ELR (cell line): ENCODE measurements at regions not wholly inside any gene's neighbourhood (a gene's known extent, or its start where the extent isn't known, plus 50 kb on each side); places are given as distances from the start of the nearest gene placed in this dataset.

ENCODE experiments used
- DNase-seq: peaks from one replicate; pipeline ENCODE4 v3.0.0-alpha.2; 2015; ENCODE audit warnings: low read depth

DNA sequence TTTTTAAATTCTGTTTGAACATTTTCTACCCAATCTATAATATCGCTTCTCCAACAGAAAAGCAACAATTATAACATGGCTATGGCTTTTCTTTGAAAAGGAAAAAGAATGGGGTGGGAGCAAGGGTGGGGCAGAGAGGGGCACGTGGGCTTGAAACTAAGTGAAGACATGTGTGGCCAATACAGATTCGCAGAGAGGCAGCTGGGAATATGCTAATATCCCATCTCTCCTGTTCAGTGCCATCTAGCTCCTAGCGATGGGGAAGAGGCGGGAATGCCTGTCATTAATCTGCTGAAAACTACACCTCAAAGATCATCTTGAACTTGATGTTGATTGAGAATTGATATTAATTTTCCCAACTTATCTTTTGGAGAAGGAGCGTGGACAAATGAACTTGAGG, 65.5 kb upstream of the ITGA6 start:
- DNase-seq, result no peak

- no peak for DNase-seq
These were observed 63.1 kb upstream of the ITGA6 start for GRCh38 chr2:172364261-172364660.

DNA sequence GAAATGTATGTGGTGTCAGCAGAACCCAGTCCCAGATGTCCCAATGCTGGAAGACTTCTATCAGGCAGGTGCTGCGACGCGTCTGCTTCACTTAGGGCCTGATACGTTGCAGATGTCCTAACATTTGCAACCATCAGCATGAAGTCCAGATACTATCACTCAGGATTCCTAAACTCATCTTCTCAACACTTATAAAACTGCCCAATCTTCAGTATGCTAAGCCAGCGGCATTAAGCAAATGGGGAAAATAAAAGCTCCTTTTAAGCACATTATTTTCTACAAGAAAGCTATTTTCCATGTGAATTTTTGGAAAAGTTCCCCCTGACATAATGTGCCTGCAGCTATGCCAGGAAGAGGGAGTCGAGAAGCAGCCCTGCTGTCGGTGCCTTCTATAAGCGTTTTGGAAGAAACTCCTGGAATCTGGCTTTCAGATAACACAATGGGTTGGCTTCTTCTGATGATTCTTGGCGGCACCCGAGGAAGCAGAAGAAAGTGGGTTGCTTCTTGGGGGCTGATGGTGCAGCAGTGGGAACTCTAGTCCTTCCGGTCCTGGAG, 60.7 kb upstream of the ITGA6 start:
- DNase-seq, result no peak

GRCh38 chr2:172370821-172371455, 56.4 kb upstream of the ITGA6 start:
- DNase-seq, result no peak

GRCh38 chr2:172372436-172372835, 55.0 kb upstream of the ITGA6 start:
- no peak for DNase-seq

DNA sequence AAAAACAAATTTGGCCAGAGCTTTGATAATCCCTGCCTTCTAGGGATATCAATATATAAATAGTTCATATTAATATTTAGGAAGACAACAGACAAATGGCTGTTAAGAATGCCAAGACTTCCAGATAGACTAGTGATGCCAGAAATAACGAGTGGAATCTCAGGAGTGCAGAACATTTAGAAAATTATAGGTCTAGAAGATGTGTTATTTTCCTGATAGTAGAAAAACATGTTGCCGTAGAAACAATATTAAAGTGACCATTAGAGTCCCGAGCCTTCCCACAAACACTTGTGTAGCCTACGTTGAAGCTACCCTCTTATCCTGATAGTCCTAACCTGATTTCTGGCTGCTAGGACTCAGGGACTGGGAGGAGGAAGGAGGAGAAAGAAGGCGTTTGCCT, 54.3 kb upstream of the ITGA6 start:
- DNase-seq, result no peak

- peak; percentile 29 for DNase-seq
These were observed 53.6 kb upstream of the ITGA6 start for GRCh38 chr2:172373766-172374165.

DNA sequence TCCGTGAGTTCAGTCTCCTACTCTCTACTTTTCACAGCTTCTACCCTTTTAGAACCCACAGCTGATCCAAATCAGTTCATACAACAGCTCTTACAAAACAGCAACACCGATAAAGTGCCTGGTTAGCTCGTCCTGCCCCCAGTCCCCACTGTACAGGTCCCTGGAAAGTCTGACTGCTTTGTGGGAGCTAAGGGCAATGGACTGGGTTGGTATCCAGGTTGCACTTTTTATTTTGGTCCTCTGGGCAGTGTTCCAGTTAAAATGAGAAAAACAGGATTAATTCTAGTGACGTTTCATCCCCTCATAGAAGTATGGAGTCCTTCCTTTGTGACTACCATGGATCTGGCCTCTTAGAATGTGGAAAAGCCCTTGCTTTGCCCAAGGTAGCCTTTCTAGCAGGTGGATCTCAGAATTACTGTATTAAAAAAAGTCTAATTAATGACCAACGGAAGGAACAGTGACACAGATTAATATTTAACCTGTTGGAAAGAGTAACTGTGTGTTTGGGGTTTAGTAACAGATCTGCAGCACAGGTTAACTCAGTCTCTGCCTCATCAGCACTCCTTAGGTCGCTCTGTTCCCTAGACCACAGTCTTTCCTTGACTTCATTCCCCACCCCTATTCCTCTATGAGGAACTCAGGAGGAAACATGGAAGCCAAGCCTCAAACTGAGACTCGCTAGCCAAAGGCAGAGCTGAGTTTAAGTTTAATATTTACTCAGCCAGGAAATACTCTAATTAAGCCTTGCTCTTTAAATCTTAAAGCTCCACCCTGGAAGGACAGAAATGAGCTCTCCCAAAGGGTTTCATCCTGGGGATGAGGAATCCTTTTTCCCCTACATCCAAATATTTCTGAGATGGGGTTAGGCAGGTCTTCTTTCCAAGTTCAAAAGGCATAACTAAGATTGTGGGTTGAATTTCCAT, 52.8 kb upstream of the ITGA6 start:
- no peak for DNase-seq

DNA sequence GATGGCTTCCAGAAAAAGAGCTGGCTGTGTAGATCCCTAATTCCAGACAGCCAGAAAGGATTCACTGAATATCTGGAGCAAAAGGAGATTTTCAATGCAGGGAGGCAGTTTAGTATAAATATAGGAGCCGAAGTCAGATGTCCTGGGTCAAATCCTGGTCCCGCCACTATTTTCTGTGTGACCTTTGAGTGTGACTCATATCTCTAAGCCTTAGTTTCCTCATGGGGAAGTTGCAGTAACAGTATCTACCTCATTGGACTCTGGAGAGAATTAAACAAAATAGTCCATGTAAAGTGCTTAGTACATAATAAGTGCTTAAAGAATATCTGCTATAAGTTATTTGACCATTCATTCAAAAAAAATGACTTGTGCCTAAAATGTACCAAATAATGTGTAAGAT, 52.1 kb upstream of the ITGA6 start:
- DNase-seq, result no peak

- DNase-seq, result no peak
These were observed 51.4 kb upstream of the ITGA6 start for GRCh38 chr2:172376016-172376415.

DNA sequence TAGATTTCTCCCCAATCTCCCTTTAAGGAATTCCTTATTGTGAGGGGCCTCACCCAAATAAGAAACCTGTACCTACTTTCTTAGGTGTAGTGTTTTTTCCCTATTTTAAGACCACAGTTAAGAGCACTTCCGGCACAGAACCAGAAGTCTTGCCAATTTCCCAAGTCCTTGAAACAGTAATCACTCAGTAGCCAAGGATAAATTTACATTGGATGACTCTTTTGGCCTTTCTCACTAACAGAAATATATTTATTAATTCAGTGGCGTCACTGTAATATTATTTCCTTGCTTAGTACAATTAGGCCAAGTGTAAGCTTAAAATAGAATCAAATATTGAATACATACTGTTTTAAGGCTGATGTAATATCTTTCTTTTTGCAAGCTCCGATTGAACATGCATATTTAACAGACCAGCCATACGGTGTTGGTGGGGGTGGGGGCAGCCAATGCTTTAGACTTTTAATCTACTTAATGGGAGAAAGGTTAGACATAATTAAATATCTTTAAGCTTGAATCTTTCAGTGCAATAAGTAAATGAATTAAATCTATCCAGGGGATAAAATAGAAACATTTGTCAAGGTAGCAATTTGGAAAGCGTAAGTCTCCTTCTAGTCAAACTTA, 50.8 kb upstream of the ITGA6 start:
- no peak for DNase-seq

- no peak for DNase-seq
These were observed 50.0 kb upstream of the ITGA6 start for GRCh38 chr2:172377408-172377807.
